ENCODE measurements at regions not wholly inside any gene's neighbourhood (a gene's known extent, or its start where the extent isn't known, plus 50 kb on each side); places are given as distances from the start of the nearest gene placed in this dataset.

GRCh38 chrX:11913001-11913400 lies 155.0 kb downstream of the MSL3 start:
- H4K20me1 ChIP-seq (ENCODE audit: insufficient read depth, low read length) = no peaks in the 10 kb centered on the region
- H3K4me3 ChIP-seq (ENCODE audit: insufficient read depth, low read depth, low read length) = no peak overlapping the region
- H2AFZ ChIP-seq (replicated peaks; ENCODE audit: low read length, poor library complexity) = no peak overlapping the region
- H3K4me1 ChIP-seq (ENCODE audit: control insufficient read depth, insufficient read depth, low read length) = no peaks in the 10 kb centered on the region
- in situ Hi-C loops (cut with MboI; ENCODE audit: low sequenced_read_pairs) (no loop called here), dilution Hi-C loops (cut with HindIII; ENCODE audit: low sequenced_read_pairs, unreplicated experiment) (no loop called here), intact Hi-C loops (cut with micrococcal nuclease) (no loop called here)
- no peak overlapping the region for H3K14ac ChIP-seq (replicated peaks; ENCODE audit: low read depth, low read length)
- H3K9ac ChIP-seq (ENCODE audit: low read depth, low read length) = no peak overlapping the region
- no peak overlapping the region for H4K91ac ChIP-seq (ENCODE audit: insufficient read depth, low read depth, low read length)
- no peak overlapping the region for H3K56ac ChIP-seq (ENCODE audit: extremely low read depth, insufficient read depth, low read length)
- H4K8ac ChIP-seq (ENCODE audit: low read depth in 2 of 2, low read length in 2 of 2) = no peak overlapping the region
- no peak overlapping the region for H3K27ac ChIP-seq (ENCODE audit: insufficient read depth, low read length)
- no peak overlapping the region for H2BK15ac ChIP-seq (ENCODE audit: low read depth, low read length)
- WGBS, 2 experiments (ENCODE audit: extremely low coverage in 2 of 2, insufficient read length in 1 of 2) = 80% methylated on average over 1 of the region's 3 CpGs; no CpG with 5 or more reads in 1 of the 2 experiments
- no peaks in the 10 kb centered on the region for H3K9me3 ChIP-seq (ENCODE audit: control insufficient read depth, insufficient read depth, low read length)
- DNase-seq = no peak
- H2AK5ac ChIP-seq (ENCODE audit: low read depth, low read length) = no peak overlapping the region
- ChIA-PET CTCF (no interaction called here), POLR2A (ENCODE audit: unreplicated experiment) (no interaction called here)
- no TSS peak for BruUV-seq (replicated peaks)
- no peaks in the 10 kb centered on the region for H3K27me3 ChIP-seq (ENCODE audit: control insufficient read depth, insufficient read depth, low read length)
- no peak for ATAC-seq (ENCODE audit: low read depth)
- no peaks in the 10 kb centered on the region for H3K36me3 ChIP-seq (ENCODE audit: control insufficient read depth, insufficient read depth, low read length)
- H3K4me2 ChIP-seq (ENCODE audit: low read depth, low read length) = no peak overlapping the region
- no peak overlapping the region for H3K23ac ChIP-seq (ENCODE audit: low read depth, low read length)
- H3K4ac ChIP-seq (ENCODE audit: low read depth, low read length) = no peak overlapping the region
- no peaks in the 10 kb centered on the region for H3K9me1 ChIP-seq (ENCODE audit: insufficient read depth, low read length)
- TF ChIP-seq POLR2A (IDR thresholded peaks at IDR 0.05; ENCODE audit: low read depth, low read length) (no peak), ELK1 (IDR thresholded peaks at IDR 0.05; ENCODE audit: borderline replicate concordance, low read depth, low read length) (no peak), NFE2L2 (IDR thresholded peaks at IDR 0.05; ENCODE audit: low read depth, low read length) (no peak), CEBPB (IDR thresholded peaks at IDR 0.05; ENCODE audit: low read depth, low read length) (no peak), MAFK (IDR thresholded peaks at IDR 0.05; ENCODE audit: low read depth, low read length) (no peak), FOS (IDR thresholded peaks at IDR 0.05; ENCODE audit: low read depth, low read length) (no peak), RCOR1 (IDR thresholded peaks at IDR 0.05; ENCODE audit: insufficient replicate concordance, low read length) (no peak), RFX5 (IDR thresholded peaks at IDR 0.05; ENCODE audit: low read depth, low read length) (no peak), RAD21 (IDR thresholded peaks at IDR 0.05; ENCODE audit: low read length) (no peak), BHLHE40 (IDR thresholded peaks at IDR 0.05; ENCODE audit: low read depth, low read length) (no peak), MAZ (IDR thresholded peaks at IDR 0.05; ENCODE audit: borderline replicate concordance, low read depth, low read length) (no peak), CTCF (conservative IDR thresholded peaks at IDR 0.05; ENCODE audit: low read depth, low read length) (no peak), MXI1 (IDR thresholded peaks at IDR 0.05; ENCODE audit: borderline replicate concordance, low read depth, low read length) (no peak), USF2 (IDR thresholded peaks at IDR 0.05; ENCODE audit: low read depth, low read length) (no peak), CHD1 (IDR thresholded peaks at IDR 0.05; ENCODE audit: low read depth, low read length) (no peak)
- H4K5ac ChIP-seq (ENCODE audit: low read depth, low read length) = no peak overlapping the region
- no peak overlapping the region for H2BK120ac ChIP-seq (ENCODE audit: low read depth, low read length)
- H2AK9ac ChIP-seq (replicated peaks; ENCODE audit: low read depth, low read length, poor library complexity) = no peak overlapping the region
- H2BK20ac ChIP-seq (ENCODE audit: low read depth, low read length) = no peak overlapping the region
- H3K18ac ChIP-seq (ENCODE audit: low read depth, low read length) = no peak overlapping the region
- H3K79me1 ChIP-seq (ENCODE audit: low read depth in 1 of 2, low read length in 2 of 2) = no peaks in the 10 kb centered on the region
- H2BK5ac ChIP-seq (ENCODE audit: low read depth, low read length, poor library complexity, severe bottlenecking) = no peak overlapping the region

Data from IMR-90 (cell line).